ENCODE measurements at regions not wholly inside any gene's neighbourhood (a gene's known extent, or its start where the extent isn't known, plus 50 kb on each side); places are given as distances from the start of the nearest gene placed in this dataset.

- TF ChIP-seq CTCF (IDR thresholded peaks at IDR 0.05) (no peak), POLR2A (IDR thresholded peaks at IDR 0.05) (no peak)
Measured at GRCh38 chr18:51340332-51340731, 142.9 kb upstream of the MEX3C start.
